ENCODE measurements at regions not wholly inside any gene's neighbourhood (a gene's known extent, or its start where the extent isn't known, plus 50 kb on each side); places are given as distances from the start of the nearest gene placed in this dataset.

GRCh38 chr5:110094548-110094947 lies 404.8 kb downstream of the MAN2A1 start:
- TF ChIP-seq REST (IDR thresholded peaks at IDR 0.05; ENCODE audit: unreplicated experiment) (no peak), POLR2AphosphoS5 (IDR thresholded peaks at IDR 0.05; ENCODE audit: low read depth) (no peak), CTCF (conservative IDR thresholded peaks at IDR 0.05; ENCODE audit: low read depth in 2 of 2) (no peak), EZH2phosphoT487 (IDR thresholded peaks at IDR 0.05; ENCODE audit: unreplicated experiment) (no peak), EZH2 (IDR thresholded peaks at IDR 0.05; ENCODE audit: low read depth, unreplicated experiment) (no peak), CREB1 (CRISPR knock-in tag; IDR thresholded peaks at IDR 0.05; ENCODE audit: low read depth) (no peak), ZNF462 (CRISPR knock-in tag; IDR thresholded peaks at IDR 0.05) (no peak), ETS1 (IDR thresholded peaks at IDR 0.05) (no peak), JUNB (IDR thresholded peaks at IDR 0.05; ENCODE audit: unreplicated experiment) (no peak), ZNF114 (CRISPR knock-in tag; IDR thresholded peaks at IDR 0.05) (no peak), STAT1 (IDR thresholded peaks at IDR 0.05; ENCODE audit: unreplicated experiment) (no peak)

Data from GM23338 (cell line).